AG09309 (cell line): ENCODE measurements at regions not wholly inside any gene's neighbourhood (a gene's known extent, or its start where the extent isn't known, plus 50 kb on each side); places are given as distances from the start of the nearest gene placed in this dataset.

Experiments
- DNase-seq: peaks from one replicate; pipeline ENCODE4 v3.0.0-alpha.2; 2010; ENCODE audit warnings: low read depth
- H3K4me3 ChIP-seq: 2 replicates; pipeline ENCODE4 v1.5.1; 2011; ENCODE audit warnings: mild to moderate bottlenecking, low read depth, low read length, moderate library complexity; ENCODE audit not compliant: control insufficient read depth
- TF ChIP-seq, protein P1 (sequence below): IDR thresholded peaks from 2 replicates; pipeline ENCODE4 v1.5.1; 2011; ENCODE audit warnings: mild to moderate bottlenecking, low read depth, low read length, inconsistent platforms; ENCODE audit not compliant: insufficient read depth, control insufficient read depth; ENCODE audit errors: missing control alignments

DNA sequence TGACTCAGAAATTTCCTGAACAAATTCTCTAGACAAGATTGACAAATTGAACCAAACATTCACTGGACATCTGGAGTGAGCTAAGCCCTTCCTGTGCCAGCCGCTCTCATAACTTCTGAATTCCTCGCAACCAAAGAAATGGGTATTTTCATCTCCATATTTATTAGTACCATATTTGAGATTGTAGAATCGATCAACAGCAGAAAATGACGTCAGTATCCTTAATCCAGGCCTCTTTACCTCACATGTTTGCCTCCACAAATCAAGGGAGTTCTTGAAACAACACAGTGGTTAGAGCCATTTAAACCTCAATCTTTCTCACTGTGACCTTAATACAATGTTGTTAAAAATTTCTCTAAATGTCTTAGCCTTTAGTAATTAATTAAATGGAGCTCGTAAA is 735.6 kb upstream of the SORCS1 start:
- TF ChIP-seq, protein P1, sequence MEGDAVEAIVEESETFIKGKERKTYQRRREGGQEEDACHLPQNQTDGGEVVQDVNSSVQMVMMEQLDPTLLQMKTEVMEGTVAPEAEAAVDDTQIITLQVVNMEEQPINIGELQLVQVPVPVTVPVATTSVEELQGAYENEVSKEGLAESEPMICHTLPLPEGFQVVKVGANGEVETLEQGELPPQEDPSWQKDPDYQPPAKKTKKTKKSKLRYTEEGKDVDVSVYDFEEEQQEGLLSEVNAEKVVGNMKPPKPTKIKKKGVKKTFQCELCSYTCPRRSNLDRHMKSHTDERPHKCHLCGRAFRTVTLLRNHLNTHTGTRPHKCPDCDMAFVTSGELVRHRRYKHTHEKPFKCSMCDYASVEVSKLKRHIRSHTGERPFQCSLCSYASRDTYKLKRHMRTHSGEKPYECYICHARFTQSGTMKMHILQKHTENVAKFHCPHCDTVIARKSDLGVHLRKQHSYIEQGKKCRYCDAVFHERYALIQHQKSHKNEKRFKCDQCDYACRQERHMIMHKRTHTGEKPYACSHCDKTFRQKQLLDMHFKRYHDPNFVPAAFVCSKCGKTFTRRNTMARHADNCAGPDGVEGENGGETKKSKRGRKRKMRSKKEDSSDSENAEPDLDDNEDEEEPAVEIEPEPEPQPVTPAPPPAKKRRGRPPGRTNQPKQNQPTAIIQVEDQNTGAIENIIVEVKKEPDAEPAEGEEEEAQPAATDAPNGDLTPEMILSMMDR: no peak
- no peak for DNase-seq
- no peak overlapping the region for H3K4me3 ChIP-seq

DNA sequence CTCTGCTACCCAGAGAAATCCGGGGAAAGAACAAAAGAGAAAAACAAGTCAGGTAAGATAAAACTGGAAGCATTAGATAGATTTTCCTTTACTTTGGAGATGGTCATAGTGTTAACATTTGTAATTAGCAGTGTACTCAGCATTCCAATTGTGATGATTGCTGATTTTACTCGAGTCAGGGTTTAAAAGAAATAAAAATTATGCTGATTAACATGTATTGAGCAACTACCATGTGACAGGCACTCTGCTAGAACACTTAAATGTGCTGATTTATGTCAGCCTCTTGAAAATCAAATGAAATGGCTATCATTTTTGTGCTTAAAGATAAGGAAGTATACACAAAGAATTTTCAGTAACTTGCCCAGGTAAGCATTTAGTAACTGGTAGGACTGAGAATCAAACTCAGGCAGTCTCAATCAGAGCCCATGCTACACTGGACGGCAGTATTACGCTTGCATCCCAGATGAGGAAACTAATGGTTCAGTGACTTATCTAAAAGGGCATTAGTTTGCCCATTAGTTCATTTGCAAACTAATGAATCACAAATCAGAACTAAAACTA is 735.1 kb upstream of the SORCS1 start:
- no peak overlapping the region for H3K4me3 ChIP-seq
- TF ChIP-seq, protein P1: no peak
- no peak for DNase-seq

DNA sequence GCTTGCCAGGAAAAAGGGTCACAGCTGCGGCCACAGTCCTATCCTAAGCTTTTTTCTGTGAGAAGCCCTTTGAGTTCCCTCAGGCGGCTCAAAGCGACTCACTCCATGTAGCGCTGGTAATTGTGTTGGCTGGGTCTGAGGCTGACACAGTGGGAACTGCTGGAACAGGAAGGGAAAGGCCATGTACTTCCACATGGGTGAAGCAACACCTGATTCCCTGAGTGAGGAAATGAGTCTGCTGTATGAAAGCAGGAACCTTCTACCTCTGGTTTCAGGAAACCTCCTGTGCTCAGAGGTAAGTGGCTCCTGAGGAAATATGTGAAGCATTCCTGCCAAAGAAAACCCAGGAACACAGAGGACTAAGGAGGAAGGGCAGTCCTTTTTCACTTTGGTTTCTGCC is 734.6 kb upstream of the SORCS1 start:
- TF ChIP-seq, protein P1: no peak
- no peak for DNase-seq
- H3K4me3 ChIP-seq: no peak overlapping the region

DNA sequence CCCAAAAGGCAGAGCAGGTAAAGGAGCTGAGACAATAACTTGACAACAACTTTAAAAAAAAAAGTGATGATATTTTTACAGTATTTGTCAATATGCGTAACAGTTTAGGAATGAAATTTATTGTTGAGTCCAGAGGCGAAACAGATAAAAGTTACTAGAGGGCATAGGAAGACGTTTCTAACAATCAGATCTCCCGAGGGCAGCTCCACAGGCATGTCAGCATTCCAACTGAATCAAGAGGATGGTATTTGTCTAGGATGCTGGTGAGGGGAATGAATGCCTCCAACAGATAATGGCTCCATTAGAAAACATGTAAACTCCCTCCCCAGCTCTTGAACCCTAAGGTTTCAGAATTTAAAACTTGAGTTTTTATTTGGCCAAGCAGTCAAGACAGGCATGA is 733.9 kb upstream of the SORCS1 start:
- TF ChIP-seq, protein P1: no peak
- no peak overlapping the region for H3K4me3 ChIP-seq
- no peak for DNase-seq

DNA sequence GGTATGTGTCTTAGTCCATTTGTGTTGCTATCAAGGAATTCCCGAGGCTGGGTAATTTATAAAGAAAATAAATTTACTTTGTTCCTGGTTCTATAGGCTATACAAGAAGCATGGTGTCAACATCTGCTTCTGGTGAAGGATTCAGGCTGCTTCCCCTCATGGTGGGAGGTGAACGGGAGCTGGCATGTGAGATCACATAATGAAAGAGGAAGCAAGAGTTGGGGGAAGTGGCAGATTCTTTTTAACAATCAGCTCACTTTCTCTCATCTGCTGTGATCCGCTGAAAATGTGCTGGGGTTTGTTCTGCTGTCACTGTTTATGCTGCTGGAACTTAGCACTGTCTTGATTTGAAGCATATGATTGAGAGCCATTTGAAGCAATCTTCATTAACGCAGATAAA is 730.0 kb upstream of the SORCS1 start:
- no peak for DNase-seq
- H3K4me3 ChIP-seq: no peak overlapping the region
- TF ChIP-seq, protein P1: no peak

DNA sequence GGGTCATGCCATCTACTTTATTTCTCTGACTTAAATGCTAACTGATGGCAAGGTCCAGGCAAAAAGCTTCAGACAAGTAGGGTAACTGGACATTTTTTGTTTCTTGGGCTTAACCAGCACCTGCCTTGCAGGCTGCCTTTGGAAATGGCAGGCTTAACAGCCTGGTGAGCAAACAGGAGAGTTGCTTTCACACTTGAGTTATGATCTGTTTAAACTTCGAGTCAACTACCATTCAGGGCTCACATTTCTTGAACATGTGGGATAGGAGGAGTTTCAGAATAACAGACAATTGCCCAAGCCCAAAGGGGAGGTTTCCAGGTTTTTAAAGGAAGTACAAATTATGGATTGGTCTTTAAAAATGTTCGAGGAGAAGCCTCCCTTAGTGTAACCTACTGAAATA is 724.6 kb upstream of the SORCS1 start:
- no peak for DNase-seq
- TF ChIP-seq, protein P1: no peak
- no peak overlapping the region for H3K4me3 ChIP-seq

DNA sequence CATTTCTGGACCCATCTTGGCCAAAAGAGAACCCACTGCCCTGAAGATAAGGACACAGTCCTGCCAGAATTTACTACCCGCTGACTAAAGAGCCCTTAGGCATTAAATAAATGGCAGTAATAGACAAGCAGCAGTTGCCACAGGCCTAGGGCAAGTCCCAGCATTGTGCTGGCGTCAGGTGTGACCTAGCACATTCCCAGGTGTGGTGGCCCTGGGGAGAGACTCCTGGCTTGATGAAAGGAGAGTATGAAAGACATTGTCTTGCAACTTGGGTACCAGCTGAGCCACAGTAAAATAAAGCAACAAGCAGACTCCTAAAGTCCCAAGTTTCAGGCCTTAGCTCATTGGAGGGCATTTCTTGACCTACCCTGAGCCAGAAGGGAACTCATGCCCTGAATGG is 715.7 kb upstream of the SORCS1 start:
- no peak for DNase-seq
- TF ChIP-seq, protein P1: no peak
- no peak overlapping the region for H3K4me3 ChIP-seq
